MCF 10A (cell line): ENCODE measurements at regions not wholly inside any gene's neighbourhood (a gene's known extent, or its start where the extent isn't known, plus 50 kb on each side); places are given as distances from the start of the nearest gene placed in this dataset.
"Not testable (repeated sequence)": the region's sequence is repeated elsewhere in the genome, so short reads cannot be mapped to it uniquely, and the experiment has no call there.

Source experiments
- BruUV-seq: library from RNA; stranded (reverse); fragments of 400-500 nt; replicated peaks from 2 replicates; lab custom pipeline; 2021; lab: Mats Ljungman, UMichigan
- CTCF ChIA-PET: fragments of 300-600 bp; sonication (Branson Sonifier 250); formaldehyde crosslinking; extraction: SDS; loops from one replicate; lab custom pipeline; 2021; ENCODE audit warnings: antibody characterized with exemption, inconsistent platforms; lab: Yijun Ruan, JAX
- POLR2A ChIA-PET: fragments of 300-600, 350-650 bp; sonication (Branson Sonifier 250); formaldehyde crosslinking; extraction: SDS; loops from one replicate; lab custom pipeline; 2020; ENCODE audit warnings: antibody characterized with exemption, inconsistent platforms; lab: Yijun Ruan, JAX
- DNase-seq: peaks from one replicate; pipeline ENCODE4 v3.0.0-alpha.2; 2018; ENCODE audit not compliant: unreplicated experiment
- H3K27ac Mint-ChIP-seq: one replicate; pipeline ENCODE4 v1.8.0; 2022; ENCODE audit warnings: mild to moderate bottlenecking, low read depth, mixed read lengths; ENCODE audit not compliant: unreplicated experiment
- H3K27me3 Mint-ChIP-seq: one replicate; pipeline ENCODE4 v1.8.0; 2022; ENCODE audit warnings: mixed read lengths; ENCODE audit not compliant: insufficient read depth, unreplicated experiment
- H3K36me3 Mint-ChIP-seq: one replicate; pipeline ENCODE4 v1.8.0; 2022; ENCODE audit warnings: mild to moderate bottlenecking, moderate library complexity, mixed read lengths; ENCODE audit not compliant: insufficient read depth, unreplicated experiment
- H3K4me1 Mint-ChIP-seq: one replicate; pipeline ENCODE4 v1.8.0; 2022; ENCODE audit warnings: mixed read lengths; ENCODE audit not compliant: insufficient read depth, unreplicated experiment
- H3K4me3 Mint-ChIP-seq: one replicate; pipeline ENCODE4 v1.8.0; 2022; ENCODE audit warnings: mild to moderate bottlenecking, moderate library complexity, mixed read lengths; ENCODE audit not compliant: unreplicated experiment
- H3K9me3 Mint-ChIP-seq: one replicate; pipeline ENCODE4 v1.8.0; 2022; ENCODE audit warnings: mixed read lengths; ENCODE audit not compliant: unreplicated experiment
- CTCF ChIP-seq: fragments of 200-600 bp; IDR thresholded peaks from one replicate; pipeline ENCODE4 v1.8.0; 2022; ENCODE audit warnings: antibody characterized with exemption, mild to moderate bottlenecking; ENCODE audit not compliant: unreplicated experiment
- intact Hi-C: fragments of 100-400 bp; cut with micrococcal nuclease; formaldehyde crosslinking; loops from 2 replicates; pipeline ENCODE4 v1.14.1; 2022

- intact Hi-C loops: no loop called here
- H3K27me3 Mint-ChIP-seq: no peaks in the 10 kb centered on the region
- no peak overlapping the region for H3K27ac Mint-ChIP-seq
- no TSS peak for BruUV-seq
- POLR2A ChIA-PET: no interaction called here
- DNase-seq: no peak
- no peaks in the 10 kb centered on the region for H3K36me3 Mint-ChIP-seq
- H3K4me1 Mint-ChIP-seq: peaks cover 9% of the 10 kb centered on the region
- TF ChIP-seq CTCF: no peak
- no peaks in the 10 kb centered on the region for H3K9me3 Mint-ChIP-seq
- H3K4me3 Mint-ChIP-seq: no peak overlapping the region
- CTCF ChIA-PET: interaction anchor here (0.6 kb wide), 3 partner anchors 70 to 1274 kb away, joined by 3 read pairs; no protein-coding TSS in a partner anchor
Measured at GRCh38 chr10:123274306-123275135, 120.3 kb downstream of the BUB3 start.

GRCh38 chr10:123275136-123275564 is 120.9 kb downstream of the BUB3 start:
- intact Hi-C loops: no loop called here
- Mint-ChIP-seq H3K4me3 (no peak overlapping the region), H3K9me3 (no peaks in the 10 kb centered on the region), H3K27me3 (no peaks in the 10 kb centered on the region), H3K36me3 (no peaks in the 10 kb centered on the region), H3K27ac (no peak overlapping the region), H3K4me1 (peaks cover 9% of the 10 kb centered on the region)
- ChIA-PET POLR2A (no interaction called here), CTCF (interaction anchor here (0.6 kb wide), 2 partner anchors 69 to 1274 kb away, joined by 3 read pairs; no protein-coding TSS in a partner anchor)
- TF ChIP-seq CTCF: no peak
- BruUV-seq: no TSS peak
- no peak for DNase-seq

GRCh38 chr10:123278445-123278844 is 124.2 kb downstream of the BUB3 start:
- no peak for TF ChIP-seq CTCF
- H3K4me3 Mint-ChIP-seq: no peak overlapping the region
- no peak overlapping the region for H3K27ac Mint-ChIP-seq
- H3K36me3 Mint-ChIP-seq: no peaks in the 10 kb centered on the region
- ChIA-PET CTCF (no interaction called here), POLR2A (no interaction called here)
- DNase-seq: no peak
- intact Hi-C loops: no loop called here
- no peaks in the 10 kb centered on the region for H3K4me1 Mint-ChIP-seq
- H3K9me3 Mint-ChIP-seq: no peaks in the 10 kb centered on the region
- no TSS peak for BruUV-seq
- no peaks in the 10 kb centered on the region for H3K27me3 Mint-ChIP-seq

- intact Hi-C loops: loop anchor here (10.0 kb wide), 1 partner anchor 129 kb away; the partner anchor contains the start of gene BUB3
- H3K9me3 Mint-ChIP-seq, H3K27me3 Mint-ChIP-seq, H3K27ac Mint-ChIP-seq, POLR2A ChIA-PET, BruUV-seq, H3K4me3 Mint-ChIP-seq, CTCF ChIA-PET, DNase-seq, H3K4me1 Mint-ChIP-seq, H3K36me3 Mint-ChIP-seq: not testable (repeated sequence)
Measured at GRCh38 chr10:123283371-123283770, 129.2 kb downstream of the BUB3 start.
